ENCODE measurements at regions not wholly inside any gene's neighbourhood (a gene's known extent, or its start where the extent isn't known, plus 50 kb on each side); places are given as distances from the start of the nearest gene placed in this dataset.

GRCh38 chr12:63224396-63224795, 73.4 kb upstream of the AVPR1A start:
- no peak for DNase-seq

- no peak for DNase-seq
Observed at GRCh38 chr12:63223128-63223527, 72.1 kb upstream of the AVPR1A start.

- no peak for DNase-seq
Observed at GRCh38 chr12:63222582-63222981, 71.6 kb upstream of the AVPR1A start.

- DNase-seq = no peak
Observed at GRCh38 chr12:63220921-63221320, 69.9 kb upstream of the AVPR1A start.

GRCh38 chr12:63212316-63212715, 61.3 kb upstream of the AVPR1A start:
- no peak for DNase-seq

- DNase-seq = no peak
Observed at GRCh38 chr12:63208956-63209355, 58.0 kb upstream of the AVPR1A start.

GRCh38 chr12:63206909-63207308, 55.9 kb upstream of the AVPR1A start:
- DNase-seq = peak; percentile 7

- no peak for DNase-seq
Observed at GRCh38 chr12:63206494-63206893, 55.5 kb upstream of the AVPR1A start.
